GM12892 (cell line): ENCODE measurements at regions not wholly inside any gene's neighbourhood (a gene's known extent, or its start where the extent isn't known, plus 50 kb on each side); places are given as distances from the start of the nearest gene placed in this dataset.

ENCODE experiments used
- POLR2A ChIP-seq: IDR thresholded peaks from 2 replicates; pipeline ENCODE4 v1.6.1; 2011; ENCODE audit warnings: low read depth, low read length, control low read depth
- TAF1 ChIP-seq: IDR thresholded peaks from 2 replicates; pipeline ENCODE4 v1.6.1; 2011; ENCODE audit warnings: low read depth, mild to moderate bottlenecking, control low read depth, low read length, borderline replicate concordance

GRCh38 chr2:67891642-67892041, 171.2 kb downstream of the C1D start:
- no peak for TF ChIP-seq POLR2A
- TF ChIP-seq TAF1: no peak
